MM.1S (cell line): ENCODE measurements at regions not wholly inside any gene's neighbourhood (a gene's known extent, or its start where the extent isn't known, plus 50 kb on each side); places are given as distances from the start of the nearest gene placed in this dataset.

Experiments
- DNase-seq: peaks from one replicate; pipeline ENCODE4 v3.0.0-alpha.2; 2015
- H2AFZ ChIP-seq: fragments of 300-600 bp; sonication (generic); 2 replicates; pipeline ENCODE4 v1.6.0; 2016; ENCODE audit warnings: antibody characterized with exemption, low read length
- H3F3A ChIP-seq: fragments of 300-600 bp; sonication (generic); 2 replicates; pipeline ENCODE4 v1.6.1; 2016; ENCODE audit warnings: mild to moderate bottlenecking, antibody characterized with exemption, low read length, moderate library complexity, mixed read lengths; ENCODE audit not compliant: insufficient read depth
- H3K27ac ChIP-seq: fragments of 300-600 bp; sonication (generic); 2 replicates; pipeline ENCODE4 v1.5.1; 2016; ENCODE audit warnings: mild to moderate bottlenecking, low read length
- H3K27me3 ChIP-seq: fragments of 300-600 bp; sonication (generic); replicated peaks from 2 replicates; pipeline ENCODE4 v1.6.0; 2016; ENCODE audit warnings: low read length; ENCODE audit not compliant: insufficient read depth
- H3K36me3 ChIP-seq: fragments of 300-600 bp; sonication (generic); replicated peaks from 2 replicates; pipeline ENCODE4 v1.6.1; 2016; ENCODE audit warnings: mild to moderate bottlenecking, low read length, mixed read lengths; ENCODE audit not compliant: insufficient read depth
- H3K4me1 ChIP-seq: fragments of 300-600 bp; sonication (generic); 2 replicates; pipeline ENCODE4 v1.6.1; 2016; ENCODE audit warnings: low read length, mixed read lengths
- H3K4me2 ChIP-seq: fragments of 300-600 bp; sonication (generic); 2 replicates; pipeline ENCODE4 v1.6.0; 2016; ENCODE audit warnings: low read depth, low read length
- H3K4me3 ChIP-seq: fragments of 300-600 bp; sonication (generic); 2 replicates; pipeline ENCODE4 v1.5.1; 2016; ENCODE audit warnings: low read length, mixed read lengths
- H3K79me2 ChIP-seq: fragments of 300-600 bp; sonication (generic); 2 replicates; pipeline ENCODE4 v1.6.1; 2016; ENCODE audit warnings: mixed run types, low read length, mixed read lengths
- H3K9ac ChIP-seq: fragments of 300-600 bp; sonication (generic); 2 replicates; pipeline ENCODE4 v1.6.1; 2016; ENCODE audit warnings: low read length, mixed read lengths
- H3K9me2 ChIP-seq: fragments of 300-600 bp; sonication (generic); replicated peaks from 2 replicates; pipeline ENCODE4 v1.6.1; 2016; ENCODE audit warnings: mild to moderate bottlenecking, low read length, mixed read lengths; ENCODE audit not compliant: insufficient read depth
- H3K9me3 ChIP-seq: fragments of 300-600 bp; sonication (generic); replicated peaks from 2 replicates; pipeline ENCODE4 v1.6.1; 2016; ENCODE audit warnings: mild to moderate bottlenecking, low read length, mixed read lengths; ENCODE audit not compliant: insufficient read depth
- H4K20me1 ChIP-seq: fragments of 300-600 bp; sonication (generic); 2 replicates; pipeline ENCODE4 v1.6.1; 2016; ENCODE audit warnings: mild to moderate bottlenecking, low read length, moderate library complexity, mixed read lengths; ENCODE audit not compliant: insufficient read depth
- CTCF ChIP-seq: fragments of 300-600 bp; sonication (generic); IDR thresholded peaks from 2 replicates; pipeline ENCODE4 v1.5.1; 2016; ENCODE audit warnings: antibody characterized with exemption, low read length, mixed read lengths
- EZH2 ChIP-seq: fragments of 300-600 bp; sonication (generic); optimal IDR thresholded peaks from 2 replicates; pipeline ENCODE3; 2017; ENCODE audit warnings: low read depth, mild to moderate bottlenecking, antibody characterized with exemption, low read length, mixed read lengths
- EZH2phosphoT487 ChIP-seq: fragments of 300-600 bp; sonication (generic); IDR thresholded peaks from 2 replicates; pipeline ENCODE4 v1.6.1; 2018; ENCODE audit warnings: antibody characterized with exemption, low read length

- H3K9me2 ChIP-seq: no peaks in the 10 kb centered on the region
Measured at GRCh38 chr16:72542102-72542501, 370.1 kb upstream of the PMFBP1 start.

GRCh38 chr16:72537664-72538063 lies 365.7 kb upstream of the PMFBP1 start:
- H3K9me2 ChIP-seq: no peaks in the 10 kb centered on the region
- H3K27me3 ChIP-seq: no peaks in the 10 kb centered on the region
- H2AFZ ChIP-seq: no peak overlapping the region
- no peaks in the 10 kb centered on the region for H3F3A ChIP-seq
- H3K4me1 ChIP-seq: no peaks in the 10 kb centered on the region
- H3K4me3 ChIP-seq: no peak overlapping the region
- no peaks in the 10 kb centered on the region for H3K79me2 ChIP-seq
- no peak overlapping the region for H3K27ac ChIP-seq
- H3K36me3 ChIP-seq: no peaks in the 10 kb centered on the region
- no peaks in the 10 kb centered on the region for H3K9me3 ChIP-seq
- H3K4me2 ChIP-seq: no peak overlapping the region
- TF ChIP-seq EZH2phosphoT487 (no peak), CTCF (no peak), EZH2 (no peak)
- no peak for DNase-seq
- H4K20me1 ChIP-seq: no peaks in the 10 kb centered on the region
- no peak overlapping the region for H3K9ac ChIP-seq

More at GRCh38 chr16:72542102-72542501, 370.1 kb upstream of the PMFBP1 start:
- Histone ChIP-seq H3K79me2 (no peaks in the 10 kb centered on the region), H3K27ac (no peak overlapping the region), H3K4me1 (no peaks in the 10 kb centered on the region), H3K9ac (no peak overlapping the region), H4K20me1 (no peaks in the 10 kb centered on the region), H3K27me3 (no peaks in the 10 kb centered on the region), H2AFZ (no peak overlapping the region), H3K9me3 (no peaks in the 10 kb centered on the region), H3K36me3 (no peaks in the 10 kb centered on the region), H3K4me2 (no peak overlapping the region), H3F3A (no peaks in the 10 kb centered on the region), H3K4me3 (no peak overlapping the region)
- DNase-seq: no peak
- TF ChIP-seq EZH2phosphoT487: no peak
- no peak for TF ChIP-seq EZH2
- no peak for TF ChIP-seq CTCF

GRCh38 chr16:72536723-72537435 lies 364.9 kb upstream of the PMFBP1 start:
- H3K9me3 ChIP-seq: no peaks in the 10 kb centered on the region
- TF ChIP-seq CTCF (no peak), EZH2phosphoT487 (no peak), EZH2 (no peak)
- H3K36me3 ChIP-seq: no peaks in the 10 kb centered on the region
- H3K9ac ChIP-seq: no peak overlapping the region
- H2AFZ ChIP-seq: no peak overlapping the region
- no peaks in the 10 kb centered on the region for H4K20me1 ChIP-seq
- H3F3A ChIP-seq: no peaks in the 10 kb centered on the region
- H3K9me2 ChIP-seq: no peaks in the 10 kb centered on the region
- no peaks in the 10 kb centered on the region for H3K27me3 ChIP-seq
- no peak overlapping the region for H3K4me2 ChIP-seq
- H3K4me3 ChIP-seq: no peak overlapping the region
- no peak for DNase-seq
- no peaks in the 10 kb centered on the region for H3K79me2 ChIP-seq
- H3K27ac ChIP-seq: no peak overlapping the region
- no peaks in the 10 kb centered on the region for H3K4me1 ChIP-seq
